Astrocyte of the spinal cord (primary cell): ENCODE measurements at regions not wholly inside any gene's neighbourhood (a gene's known extent, or its start where the extent isn't known, plus 50 kb on each side); places are given as distances from the start of the nearest gene placed in this dataset.
A peak's percentile ranks its signal among the peaks of the same experiment; 100 is the strongest.
"Not testable (repeated sequence)": the region's sequence is repeated elsewhere in the genome, so short reads cannot be mapped to it uniquely, and the experiment has no call there.

Experiments
- DNase-seq: peaks from one replicate; pipeline ENCODE4 v3.0.0; 2011; ENCODE audit warnings: low read depth, low spot score
- H3K4me3 ChIP-seq: 2 replicates; pipeline ENCODE4 v1.5.1; 2011; ENCODE audit warnings: low read depth, mild to moderate bottlenecking, low read length, moderate library complexity
- CTCF ChIP-seq: IDR thresholded peaks from 2 replicates; pipeline ENCODE4 v1.5.1; 2012; ENCODE audit warnings: low read depth, mild to moderate bottlenecking, low read length, inconsistent platforms
- in situ Hi-C: cut with HindIII; loops from 2 replicates; pipeline ENCODE4 v1.10.0; 2017; ENCODE audit warnings: low sequenced_read_pairs

- H3K4me3 ChIP-seq: no peak overlapping the region
- in situ Hi-C loops: no loop called here
- no peak for TF ChIP-seq CTCF
- DNase-seq: no peak
Observed at GRCh38 chrX:140132937-140133336, 167.6 kb upstream of the CXorf66 start.

GRCh38 chrX:140123446-140123845, 158.1 kb upstream of the CXorf66 start:
- in situ Hi-C loops: no loop called here
- TF ChIP-seq CTCF: peak; percentile 46
- no peak overlapping the region for H3K4me3 ChIP-seq
- peak; percentile 5 for DNase-seq

GRCh38 chrX:140114059-140114458, 148.7 kb upstream of the CXorf66 start:
- H3K4me3 ChIP-seq, DNase-seq, in situ Hi-C loops: not testable (repeated sequence)

GRCh38 chrX:140110081-140110650, 144.8 kb upstream of the CXorf66 start:
- DNase-seq: no peak
- no peak for TF ChIP-seq CTCF
- H3K4me3 ChIP-seq: no peak overlapping the region
- in situ Hi-C loops: no loop called here

- in situ Hi-C loops: no loop called here
- no peak for TF ChIP-seq CTCF
- no peak overlapping the region for H3K4me3 ChIP-seq
- DNase-seq: no peak
Observed at GRCh38 chrX:140104760-140105159, 139.4 kb upstream of the CXorf66 start.

- in situ Hi-C loops: no loop called here
- no peak for DNase-seq
- no peak for TF ChIP-seq CTCF
- no peak overlapping the region for H3K4me3 ChIP-seq
Observed at GRCh38 chrX:140099221-140099620, 133.9 kb upstream of the CXorf66 start.

GRCh38 chrX:140092121-140092520, 126.8 kb upstream of the CXorf66 start:
- no peak for DNase-seq
- H3K4me3 ChIP-seq: no peak overlapping the region
- no peak for TF ChIP-seq CTCF
- in situ Hi-C loops: no loop called here
